ENCODE measurements at regions not wholly inside any gene's neighbourhood (a gene's known extent, or its start where the extent isn't known, plus 50 kb on each side); places are given as distances from the start of the nearest gene placed in this dataset.

GRCh38 chr18:77329651-77330050 lies 80.0 kb downstream of the GALR1 start:
- DNase-seq (ENCODE audit: low read depth) = no peak
- no peak overlapping the region for H3K4me3 ChIP-seq (ENCODE audit: low read depth, low read length)

GRCh38 chr18:77334876-77335275 lies 85.2 kb downstream of the GALR1 start:
- H3K4me3 ChIP-seq (ENCODE audit: low read depth, low read length) = no peak overlapping the region
- no peak for DNase-seq (ENCODE audit: low read depth)
- TF ChIP-seq CTCF (IDR thresholded peaks at IDR 0.05; ENCODE audit: insufficient read depth, low read length) = no peak

More at GRCh38 chr18:77329651-77330050, 80.0 kb downstream of the GALR1 start:
- TF ChIP-seq CTCF (IDR thresholded peaks at IDR 0.05; ENCODE audit: insufficient read depth, low read length) = no peak

GRCh38 chr18:77337604-77338003 lies 88.0 kb downstream of the GALR1 start:
- DNase-seq (ENCODE audit: low read depth) = no peak
- H3K4me3 ChIP-seq (ENCODE audit: low read depth, low read length) = no peak overlapping the region
- TF ChIP-seq CTCF (IDR thresholded peaks at IDR 0.05; ENCODE audit: insufficient read depth, low read length) = no peak

GRCh38 chr18:77339093-77339492 lies 89.4 kb downstream of the GALR1 start:
- TF ChIP-seq CTCF (IDR thresholded peaks at IDR 0.05; ENCODE audit: insufficient read depth, low read length) = no peak
- DNase-seq (ENCODE audit: low read depth) = no peak

GRCh38 chr18:77339623-77340022 lies 90.0 kb downstream of the GALR1 start:
- TF ChIP-seq CTCF (IDR thresholded peaks at IDR 0.05; ENCODE audit: insufficient read depth, low read length) = no peak
- no peak for DNase-seq (ENCODE audit: low read depth)
- H3K4me3 ChIP-seq (ENCODE audit: low read depth, low read length) = no peak overlapping the region

More at GRCh38 chr18:77339093-77339492, 89.4 kb downstream of the GALR1 start:
- no peak overlapping the region for H3K4me3 ChIP-seq (ENCODE audit: low read depth, low read length)

- no peak for TF ChIP-seq CTCF (IDR thresholded peaks at IDR 0.05; ENCODE audit: insufficient read depth, low read length)
- no peak overlapping the region for H3K4me3 ChIP-seq (ENCODE audit: low read depth, low read length)
- no peak for DNase-seq (ENCODE audit: low read depth)
Measured at GRCh38 chr18:77340815-77341214, 91.2 kb downstream of the GALR1 start.

All from fibroblast of the aortic adventitia (primary cell).